Mesendoderm (in vitro differentiated cells): ENCODE measurements at regions not wholly inside any gene's neighbourhood (a gene's known extent, or its start where the extent isn't known, plus 50 kb on each side); places are given as distances from the start of the nearest gene placed in this dataset.

Experiments
- DNase-seq: peaks from one replicate; pipeline ENCODE4 v3.0.0; 2013
- H2AK5ac ChIP-seq: 2 replicates; pipeline ENCODE4 v1.6.1; 2013; ENCODE audit warnings: low read length, inconsistent platforms
- H2BK120ac ChIP-seq: 2 replicates; pipeline ENCODE4 v1.6.1; 2013; ENCODE audit warnings: low read depth, mild to moderate bottlenecking, low read length, moderate library complexity, mixed read lengths
- H2BK15ac ChIP-seq: replicated peaks from 2 replicates; pipeline ENCODE4 v1.6.1; 2013; ENCODE audit warnings: low read depth, mild to moderate bottlenecking, moderate library complexity
- H2BK5ac ChIP-seq: 2 replicates; pipeline ENCODE4 v1.6.1; 2013; ENCODE audit warnings: low read length, inconsistent platforms
- H3K18ac ChIP-seq: 2 replicates; pipeline ENCODE4 v1.6.1; 2013; ENCODE audit warnings: mild to moderate bottlenecking, low read length, mixed read lengths
- H3K23ac ChIP-seq: one replicate; pipeline ENCODE4 v1.6.1; 2013; ENCODE audit warnings: low read length
- H3K27ac ChIP-seq: 2 replicates; pipeline ENCODE4 v1.5.1; 2013; ENCODE audit warnings: low read depth, mild to moderate bottlenecking, inconsistent platforms, low read length, moderate library complexity
- H3K27me3 ChIP-seq: 2 replicates; pipeline ENCODE4 v1.6.1; 2013; ENCODE audit warnings: low read length, control low read depth, mild to moderate bottlenecking, inconsistent platforms; ENCODE audit not compliant: insufficient read depth, poor library complexity
- H3K36me3 ChIP-seq: 2 replicates; pipeline ENCODE4 v1.6.1; 2013; ENCODE audit warnings: low read length, inconsistent platforms; ENCODE audit not compliant: control insufficient read depth, insufficient read depth
- H3K4ac ChIP-seq: one replicate; pipeline ENCODE4 v1.6.1; 2013; ENCODE audit warnings: low read depth, mild to moderate bottlenecking, low read length, moderate library complexity
- H3K4me1 ChIP-seq: 2 replicates; pipeline ENCODE4 v1.6.1; 2013; ENCODE audit warnings: low read depth, low read length, inconsistent platforms; ENCODE audit not compliant: control insufficient read depth
- H3K4me2 ChIP-seq: 2 replicates; pipeline ENCODE4 v1.6.1; 2013; ENCODE audit warnings: low read length
- H3K4me3 ChIP-seq: 2 replicates; pipeline ENCODE4 v1.5.1; 2013; ENCODE audit warnings: mild to moderate bottlenecking, low read length
- H3K56ac ChIP-seq: one replicate; pipeline ENCODE4 v1.6.1; 2013; ENCODE audit warnings: low read length
- H3K79me1 ChIP-seq: 2 replicates; pipeline ENCODE4 v1.6.1; 2013; ENCODE audit warnings: low read length, inconsistent platforms
- H3K79me2 ChIP-seq: 2 replicates; pipeline ENCODE4 v1.6.1; 2013; ENCODE audit warnings: mild to moderate bottlenecking, low read length; ENCODE audit not compliant: control insufficient read depth, insufficient read depth
- H3K9ac ChIP-seq: 2 replicates; pipeline ENCODE4 v1.6.1; 2013; ENCODE audit warnings: low read length, inconsistent platforms
- H4K5ac ChIP-seq: one replicate; pipeline ENCODE4 v1.6.1; 2013; ENCODE audit warnings: low read length
- H4K8ac ChIP-seq: one replicate; pipeline ENCODE4 v1.6.1; 2013; ENCODE audit warnings: low read depth, mild to moderate bottlenecking, control low read depth, low read length, moderate library complexity
- WGBS: extraction: QIAGEN DNeasy Blood & Tissue Kit; methylation state at CpG from one replicate; pipeline ENCODE4 v1.1.7; 2013; ENCODE audit warnings: low lambda C conversion rate, missing lambda C conversion rate; ENCODE audit not compliant: insufficient coverage; ENCODE audit errors: extremely low coverage; 5-methylcytosine and 5-hydroxymethylcytosine counted together

DNA sequence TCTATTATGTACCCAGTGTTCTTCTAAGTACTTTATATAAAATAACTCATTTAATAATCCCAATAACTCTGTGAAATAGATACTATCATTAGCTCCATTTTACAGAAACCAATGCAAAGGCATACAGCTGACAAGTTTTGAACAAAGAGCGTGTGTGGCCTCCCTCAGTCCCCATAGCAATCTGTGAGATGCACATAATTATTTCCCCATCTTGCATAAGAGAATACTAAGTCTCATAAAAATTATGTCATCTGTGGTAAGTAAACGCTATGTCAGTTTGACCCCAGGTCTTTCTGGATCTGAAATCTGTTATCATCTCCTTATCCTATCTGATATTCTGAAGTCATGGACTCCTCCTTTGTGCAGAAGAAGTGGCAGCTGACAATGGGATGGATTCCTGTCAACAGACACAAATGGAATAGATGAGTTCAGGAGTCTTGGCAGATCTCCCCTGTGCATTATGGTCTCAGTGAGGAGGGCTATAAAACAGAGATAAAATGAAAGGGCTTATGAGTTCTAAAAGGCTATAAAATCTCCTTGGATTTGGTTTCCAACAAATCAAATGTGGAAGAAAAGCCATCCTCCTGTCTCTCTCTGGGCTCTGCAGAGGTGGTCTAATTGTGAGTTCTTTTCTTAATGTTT is 162.5 kb upstream of the TLE4 start:
- Histone ChIP-seq H3K18ac (no peak overlapping the region), H3K36me3 (no peaks in the 10 kb centered on the region), H2BK120ac (no peak overlapping the region), H2BK15ac (no peak overlapping the region), H3K4me2 (no peak overlapping the region), H3K79me1 (no peaks in the 10 kb centered on the region), H3K4me3 (no peak overlapping the region), H3K4ac (no peak overlapping the region), H2AK5ac (no peak overlapping the region), H3K9ac (no peak overlapping the region), H3K23ac (no peak overlapping the region), H4K8ac (no peak overlapping the region), H3K4me1 (no peaks in the 10 kb centered on the region), H3K56ac (no peak overlapping the region), H2BK5ac (no peak overlapping the region), H3K27ac (no peak overlapping the region), H4K5ac (no peak overlapping the region), H3K27me3 (no peaks in the 10 kb centered on the region), H3K79me2 (no peaks in the 10 kb centered on the region)
- no peak for DNase-seq
- WGBS = no CpG with 5 or more reads among the region's 2 CpGs

- H3K27me3 ChIP-seq = no peaks in the 10 kb centered on the region
- H3K4me1 ChIP-seq = no peaks in the 10 kb centered on the region
- H4K8ac ChIP-seq = no peak overlapping the region
- no peak overlapping the region for H2BK5ac ChIP-seq
- H3K36me3 ChIP-seq = no peaks in the 10 kb centered on the region
- H3K79me1 ChIP-seq = no peaks in the 10 kb centered on the region
- H3K27ac ChIP-seq = no peak overlapping the region
- no peak overlapping the region for H3K18ac ChIP-seq
- no peak for DNase-seq
- no peak overlapping the region for H2AK5ac ChIP-seq
- H3K9ac ChIP-seq = no peak overlapping the region
- H3K79me2 ChIP-seq = no peaks in the 10 kb centered on the region
- H2BK120ac ChIP-seq = no peak overlapping the region
- no peak overlapping the region for H3K4me3 ChIP-seq
- no peak overlapping the region for H2BK15ac ChIP-seq
- no peak overlapping the region for H4K5ac ChIP-seq
- H3K4me2 ChIP-seq = no peak overlapping the region
- H3K56ac ChIP-seq = no peak overlapping the region
- H3K23ac ChIP-seq = no peak overlapping the region
- no peak overlapping the region for H3K4ac ChIP-seq
Observed at GRCh38 chr9:79425840-79426239, 145.9 kb upstream of the TLE4 start.

DNA sequence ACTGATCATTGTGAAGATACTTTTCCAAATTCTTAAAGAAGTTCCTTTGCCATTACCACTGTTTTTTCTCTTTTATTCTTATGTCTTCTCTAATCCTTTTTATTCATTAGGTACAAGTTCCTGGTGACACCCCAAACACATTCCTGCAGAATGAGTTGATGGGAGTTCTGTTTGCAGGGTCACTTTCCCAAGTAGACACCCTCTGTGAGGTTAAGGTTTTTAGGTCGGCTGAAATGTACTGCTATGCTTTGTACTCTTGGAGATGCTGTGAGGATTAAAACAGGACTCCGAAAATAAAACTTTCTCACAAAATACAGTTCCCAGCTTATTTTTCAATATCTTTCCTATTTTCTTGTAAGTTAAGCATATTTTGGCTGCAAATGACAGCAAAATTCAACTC is 143.3 kb upstream of the TLE4 start:
- Histone ChIP-seq H4K8ac (no peak overlapping the region), H3K79me2 (no peaks in the 10 kb centered on the region), H3K4me1 (no peaks in the 10 kb centered on the region), H3K27me3 (no peaks in the 10 kb centered on the region), H3K9ac (no peak overlapping the region), H3K4ac (no peak overlapping the region), H2BK120ac (no peak overlapping the region), H3K56ac (no peak overlapping the region), H2BK15ac (no peak overlapping the region), H3K18ac (no peak overlapping the region), H2BK5ac (no peak overlapping the region), H3K4me3 (no peak overlapping the region), H3K79me1 (no peaks in the 10 kb centered on the region), H3K23ac (no peak overlapping the region), H4K5ac (no peak overlapping the region), H3K4me2 (no peak overlapping the region), H3K36me3 (no peaks in the 10 kb centered on the region), H2AK5ac (no peak overlapping the region), H3K27ac (no peak overlapping the region)
- no peak for DNase-seq
- WGBS = no CpG with 5 or more reads among the region's 2 CpGs

DNA sequence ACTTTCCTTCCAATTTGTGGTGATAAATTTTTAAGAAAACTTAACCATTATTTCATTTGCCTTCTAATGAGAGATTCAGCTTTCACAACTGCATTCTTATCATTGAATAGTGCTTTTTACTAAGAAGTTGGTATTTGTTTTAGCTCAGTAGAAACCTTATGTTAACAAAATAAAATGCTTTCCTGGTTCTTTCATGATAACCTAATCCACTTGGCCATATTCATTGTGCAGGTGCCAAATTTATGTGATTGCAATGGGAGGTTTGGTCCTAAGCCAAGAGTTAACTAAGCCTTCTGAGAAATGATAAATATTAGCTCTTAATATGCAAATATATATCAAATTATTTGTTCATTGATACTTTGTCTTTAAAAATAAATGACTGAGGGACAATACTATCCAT is 141.1 kb upstream of the TLE4 start:
- no peak overlapping the region for H3K18ac ChIP-seq
- H3K4me3 ChIP-seq = no peak overlapping the region
- no peak overlapping the region for H3K4me2 ChIP-seq
- H3K27ac ChIP-seq = no peak overlapping the region
- H3K79me2 ChIP-seq = no peaks in the 10 kb centered on the region
- no peak for DNase-seq
- no peaks in the 10 kb centered on the region for H3K27me3 ChIP-seq
- no peaks in the 10 kb centered on the region for H3K4me1 ChIP-seq
- no peak overlapping the region for H3K4ac ChIP-seq
- no peak overlapping the region for H3K9ac ChIP-seq
- no peaks in the 10 kb centered on the region for H3K36me3 ChIP-seq
- H2BK120ac ChIP-seq = no peak overlapping the region
- no peak overlapping the region for H4K8ac ChIP-seq
- no peak overlapping the region for H2BK15ac ChIP-seq
- no peak overlapping the region for H3K23ac ChIP-seq
- H3K56ac ChIP-seq = no peak overlapping the region
- no peak overlapping the region for H4K5ac ChIP-seq
- H3K79me1 ChIP-seq = no peaks in the 10 kb centered on the region
- H2BK5ac ChIP-seq = no peak overlapping the region
- no peak overlapping the region for H2AK5ac ChIP-seq

DNA sequence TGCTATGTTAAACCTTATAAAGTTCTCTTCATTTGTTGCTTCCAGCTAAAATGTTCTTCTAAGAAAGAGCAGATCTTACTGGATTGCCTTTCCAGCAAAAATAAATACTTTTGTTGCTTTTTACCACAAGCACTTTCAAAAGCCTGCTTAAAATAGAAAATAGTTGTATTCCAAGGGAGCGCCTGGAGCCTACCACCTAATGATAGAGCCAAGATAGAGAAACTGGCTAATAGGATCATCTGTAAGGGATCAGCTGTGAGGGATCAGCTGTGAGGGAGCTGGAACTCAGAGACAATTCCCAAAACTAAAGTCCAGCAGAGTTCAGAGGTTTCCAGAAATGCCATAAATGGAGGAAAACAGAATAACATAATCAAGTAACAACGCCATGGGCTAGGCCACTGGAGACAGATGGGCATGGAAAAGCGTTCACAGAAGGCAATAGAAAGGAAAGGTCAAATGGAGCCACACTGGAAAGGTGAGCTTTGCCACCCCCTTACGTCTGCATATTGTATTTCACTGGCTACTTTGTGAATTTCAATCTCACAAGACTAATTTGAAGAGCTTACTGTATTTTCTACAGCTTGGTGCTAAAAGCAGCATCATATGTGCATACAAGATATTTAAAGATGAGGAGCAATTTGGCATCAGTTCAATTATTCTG is 140.6 kb upstream of the TLE4 start:
- no peaks in the 10 kb centered on the region for H3K4me1 ChIP-seq
- no peaks in the 10 kb centered on the region for H3K79me2 ChIP-seq
- WGBS = no CpG with 5 or more reads among the region's 4 CpGs
- no peak overlapping the region for H3K23ac ChIP-seq
- H3K27ac ChIP-seq = no peak overlapping the region
- no peak overlapping the region for H3K9ac ChIP-seq
- H3K4me3 ChIP-seq = no peak overlapping the region
- no peak overlapping the region for H3K56ac ChIP-seq
- H4K5ac ChIP-seq = no peak overlapping the region
- no peak overlapping the region for H2AK5ac ChIP-seq
- H3K18ac ChIP-seq = no peak overlapping the region
- H2BK5ac ChIP-seq = no peak overlapping the region
- no peaks in the 10 kb centered on the region for H3K27me3 ChIP-seq
- no peak overlapping the region for H3K4me2 ChIP-seq
- H2BK15ac ChIP-seq = no peak overlapping the region
- no peaks in the 10 kb centered on the region for H3K36me3 ChIP-seq
- peak; percentile 10 for DNase-seq
- H4K8ac ChIP-seq = no peak overlapping the region
- no peak overlapping the region for H2BK120ac ChIP-seq
- H3K4ac ChIP-seq = no peak overlapping the region
- H3K79me1 ChIP-seq = no peaks in the 10 kb centered on the region

DNA sequence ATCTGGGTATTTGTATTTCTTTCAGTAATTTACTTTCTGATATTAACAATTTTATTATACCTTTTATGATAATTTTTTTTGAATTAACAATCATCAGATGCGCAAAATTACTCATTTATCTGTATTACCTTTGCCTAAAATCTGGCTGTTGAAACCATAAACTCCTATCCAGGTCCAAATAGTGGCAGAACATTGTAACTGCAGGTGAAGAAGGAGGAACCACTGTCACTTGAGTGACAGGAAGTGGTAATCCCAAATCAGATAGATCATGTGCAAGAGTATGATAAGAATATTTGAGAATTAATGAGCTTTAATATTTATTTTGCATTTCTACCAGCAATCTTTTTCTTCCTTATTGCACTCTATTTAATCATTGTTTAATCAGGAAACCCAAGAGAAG is 139.3 kb upstream of the TLE4 start:
- DNase-seq = peak; percentile 35
- no peaks in the 10 kb centered on the region for H3K27me3 ChIP-seq
- no peak overlapping the region for H3K18ac ChIP-seq
- no peak overlapping the region for H3K9ac ChIP-seq
- H3K36me3 ChIP-seq = no peaks in the 10 kb centered on the region
- no peak overlapping the region for H2BK15ac ChIP-seq
- no peak overlapping the region for H3K23ac ChIP-seq
- no peak overlapping the region for H2BK120ac ChIP-seq
- no peaks in the 10 kb centered on the region for H3K4me1 ChIP-seq
- H3K4me3 ChIP-seq = no peak overlapping the region
- no peak overlapping the region for H3K4ac ChIP-seq
- H3K56ac ChIP-seq = no peak overlapping the region
- no peak overlapping the region for H4K8ac ChIP-seq
- no CpG with 5 or more reads among the region's 1 CpG for WGBS
- no peak overlapping the region for H3K4me2 ChIP-seq
- H2BK5ac ChIP-seq = no peak overlapping the region
- H2AK5ac ChIP-seq = no peak overlapping the region
- no peaks in the 10 kb centered on the region for H3K79me2 ChIP-seq
- no peak overlapping the region for H4K5ac ChIP-seq
- H3K79me1 ChIP-seq = no peaks in the 10 kb centered on the region
- no peak overlapping the region for H3K27ac ChIP-seq
